SIG-M5 treated with dmso at 0.1 percent for 504 hours (cell line): ENCODE measurements at regions not wholly inside any gene's neighbourhood (a gene's known extent, or its start where the extent isn't known, plus 50 kb on each side); places are given as distances from the start of the nearest gene placed in this dataset.
A peak's percentile ranks its signal among the peaks of the same experiment; 100 is the strongest.

Experiments
- DNase-seq: peaks from one replicate; lab custom pipeline; 2025; ENCODE audit not compliant: unreplicated experiment; lab: John Stamatoyannopoulos, UW

DNA sequence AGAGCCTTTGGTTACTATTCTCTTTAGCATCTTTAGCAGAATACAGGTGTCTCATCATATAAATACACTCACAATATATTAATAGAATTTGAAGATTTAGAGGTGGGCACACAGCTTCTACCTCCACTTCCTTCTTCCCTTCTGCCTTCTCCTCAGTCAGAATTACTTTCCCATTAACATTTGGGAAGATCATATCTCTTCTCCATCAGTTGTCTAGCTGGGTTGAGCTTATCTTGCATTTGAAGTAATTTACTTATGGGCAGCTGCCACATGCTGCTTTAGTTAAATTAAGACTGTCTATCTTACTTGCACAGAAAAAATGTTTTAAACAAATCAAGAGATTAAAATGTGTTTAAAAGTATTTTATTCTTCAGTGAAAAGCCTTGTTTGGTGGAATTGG lies 110.1 kb upstream of the ASIC2 start:
- no peak for DNase-seq

DNA sequence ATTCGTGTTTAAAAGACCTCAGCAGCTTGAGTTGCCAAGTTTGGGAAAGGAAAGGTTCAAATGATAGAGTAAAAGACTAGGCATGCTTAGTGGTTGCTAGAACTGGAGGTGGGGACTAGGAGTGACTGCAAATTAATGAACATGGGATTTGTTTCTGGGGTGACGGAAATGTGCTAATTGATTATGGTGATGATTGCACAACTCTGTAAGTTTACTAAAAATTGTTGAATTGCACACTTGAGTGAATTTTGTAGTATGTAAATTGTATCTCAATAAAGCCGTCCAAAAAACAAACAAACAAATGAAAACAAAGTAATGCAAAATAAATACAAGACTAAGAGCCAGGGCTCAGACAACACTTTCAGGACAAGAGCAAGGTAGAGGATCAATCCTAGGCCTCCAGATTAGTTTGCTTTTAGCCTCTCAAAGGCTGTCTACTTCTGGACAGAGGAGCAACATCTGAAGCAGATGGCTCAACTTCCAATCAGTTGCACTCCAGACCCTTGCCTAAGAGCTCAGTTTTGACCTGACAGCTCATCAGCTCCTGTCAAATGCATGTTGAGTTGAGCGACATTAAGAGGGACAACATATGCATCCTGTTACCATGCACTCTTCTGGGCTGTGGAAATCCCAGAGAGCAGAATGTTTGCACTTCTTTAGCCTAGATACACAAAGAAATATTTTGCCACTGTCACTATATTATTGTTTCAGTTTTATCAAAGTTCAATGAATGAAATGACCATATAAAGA lies 111.2 kb upstream of the ASIC2 start:
- DNase-seq: no peak

DNA sequence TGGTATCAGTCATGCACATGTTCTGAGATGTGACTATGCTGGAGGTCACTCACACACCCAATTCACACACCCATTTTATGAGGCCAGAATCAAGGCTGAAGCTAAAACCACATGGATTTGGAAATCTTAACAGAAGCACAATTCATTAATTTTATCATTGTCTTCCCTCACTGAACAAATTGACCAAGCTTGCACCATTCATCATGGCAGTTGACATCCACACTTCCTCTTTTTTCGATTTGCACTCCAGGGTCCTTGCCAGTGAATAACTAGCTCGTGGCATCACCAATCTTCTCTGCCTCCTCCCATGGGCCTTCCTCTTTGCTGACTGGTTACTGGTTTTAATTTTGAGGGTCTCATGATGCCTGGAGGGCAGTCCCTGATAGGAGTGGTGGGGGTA lies 123.0 kb upstream of the ASIC2 start:
- DNase-seq: no peak

DNA sequence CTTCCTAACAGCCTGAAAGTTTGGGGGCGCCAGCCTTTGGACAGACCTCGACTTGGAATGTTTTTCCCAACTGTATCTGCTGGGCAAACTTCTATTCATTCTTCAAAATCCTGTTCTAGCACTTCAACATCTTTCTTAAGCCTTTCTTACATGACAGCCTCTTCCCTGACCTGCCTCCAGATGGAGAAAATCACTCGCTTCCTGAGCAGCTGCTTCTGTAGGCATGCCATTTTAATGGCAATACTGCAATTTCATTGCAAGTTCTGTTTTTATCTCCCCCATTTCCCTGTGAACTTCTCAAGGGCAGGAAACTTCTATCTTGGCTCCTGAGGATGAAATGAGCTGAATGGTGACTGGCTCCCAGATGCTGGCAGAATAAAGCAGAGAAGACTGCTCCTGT lies 128.8 kb upstream of the ASIC2 start:
- no peak for DNase-seq

DNA sequence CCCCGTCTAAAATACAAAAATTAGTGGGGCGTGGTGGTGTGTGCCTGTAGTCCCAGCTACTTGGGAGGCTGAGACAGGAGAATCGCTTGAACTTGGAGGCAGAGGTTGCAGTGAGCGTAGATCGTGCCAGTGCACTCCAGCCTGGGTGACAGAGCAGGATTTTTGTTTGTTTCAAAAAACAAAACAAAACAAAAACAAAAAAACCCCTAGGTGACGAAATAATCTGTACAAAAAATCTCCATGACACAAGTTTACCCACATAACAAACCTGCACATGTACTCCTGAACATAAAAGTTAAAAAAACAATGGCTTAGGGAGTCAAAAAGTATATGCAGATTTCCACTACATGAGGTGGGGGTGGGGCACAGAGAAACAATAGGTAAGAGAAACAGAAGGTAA lies 140.5 kb upstream of the ASIC2 start:
- DNase-seq: no peak

DNA sequence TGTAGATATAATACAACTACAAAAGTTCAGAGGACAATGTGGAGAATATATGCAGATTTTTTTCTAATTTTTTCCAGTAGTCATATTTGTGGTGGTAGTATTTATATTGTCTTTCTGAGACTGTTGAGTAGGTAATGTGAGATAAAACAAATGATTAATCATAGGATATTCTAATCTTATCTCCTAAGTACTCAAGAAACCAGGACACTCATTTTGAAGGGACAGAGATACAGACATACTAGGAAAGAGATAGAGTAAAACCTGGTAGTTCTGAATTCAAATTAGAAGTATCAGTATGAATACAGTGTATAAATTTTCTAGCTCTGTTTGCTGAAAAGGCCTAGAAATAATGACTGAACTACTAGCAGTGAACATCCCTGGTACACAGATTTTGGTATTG lies 141.7 kb upstream of the ASIC2 start:
- no peak for DNase-seq

DNA sequence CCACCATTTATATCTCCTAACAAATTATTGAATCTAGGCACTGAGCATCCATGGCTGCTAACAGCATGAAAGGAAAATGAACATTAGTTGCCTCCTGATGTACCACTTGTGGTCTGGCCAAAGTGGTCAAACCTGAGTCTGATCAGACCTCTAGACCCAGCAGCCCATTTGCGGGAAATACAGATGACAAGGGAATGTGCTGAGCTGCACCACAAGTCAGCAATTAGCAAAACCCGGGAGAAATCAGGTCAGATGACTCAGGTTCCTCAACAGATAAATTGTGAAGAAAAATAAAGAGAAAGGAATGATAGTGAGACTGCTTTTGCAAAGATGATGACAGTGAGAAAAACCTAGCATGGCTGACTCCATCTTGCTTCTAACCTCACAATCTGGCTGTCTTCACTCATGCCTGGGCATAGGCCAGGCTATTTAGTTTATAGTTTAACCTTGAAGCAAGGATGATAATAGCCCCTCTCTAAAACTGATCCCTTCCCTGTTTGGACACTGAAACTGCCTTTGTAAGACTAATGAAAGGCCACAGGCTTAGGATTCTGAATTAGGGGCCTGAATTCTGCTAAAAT lies 142.7 kb upstream of the ASIC2 start:
- DNase-seq: no peak

DNA sequence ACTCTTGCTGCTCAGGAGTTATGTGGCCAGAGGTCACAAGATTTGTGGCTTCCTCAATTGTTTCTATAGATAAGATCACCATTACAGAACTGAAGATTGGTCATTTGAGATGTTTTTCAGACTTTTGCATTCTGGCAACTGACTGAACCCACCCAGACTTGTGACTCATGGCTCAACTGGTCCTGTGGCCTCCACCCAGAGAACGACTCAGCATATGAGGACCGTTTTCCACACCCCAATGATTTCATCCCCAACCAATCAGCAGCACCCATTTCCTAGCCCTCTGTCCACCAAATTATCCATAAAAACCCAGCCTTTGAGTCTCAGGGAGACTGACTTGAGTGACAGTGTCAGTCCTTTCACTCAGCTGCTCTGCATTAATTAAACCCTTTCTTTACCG lies 143.2 kb upstream of the ASIC2 start:
- no peak for DNase-seq

DNA sequence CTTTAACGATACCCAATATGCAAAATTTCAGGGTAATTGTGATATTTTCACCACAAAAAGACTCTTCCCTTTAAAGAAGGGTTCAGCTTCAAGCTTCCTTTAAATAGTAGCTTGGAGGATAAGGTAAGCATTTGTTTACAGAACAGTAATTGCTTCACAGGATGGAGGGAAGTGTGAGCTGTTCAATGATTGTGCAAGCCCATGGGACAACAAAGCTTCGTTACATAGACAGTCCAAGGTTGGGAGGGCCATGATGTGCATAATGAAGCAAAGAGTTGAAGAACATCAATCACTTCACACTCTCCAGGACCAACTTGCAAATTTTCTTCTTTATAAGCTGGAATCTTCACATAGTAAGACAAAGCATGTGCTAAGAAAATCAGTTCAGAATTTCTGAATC lies 145.0 kb upstream of the ASIC2 start:
- peak; percentile 1 for DNase-seq

DNA sequence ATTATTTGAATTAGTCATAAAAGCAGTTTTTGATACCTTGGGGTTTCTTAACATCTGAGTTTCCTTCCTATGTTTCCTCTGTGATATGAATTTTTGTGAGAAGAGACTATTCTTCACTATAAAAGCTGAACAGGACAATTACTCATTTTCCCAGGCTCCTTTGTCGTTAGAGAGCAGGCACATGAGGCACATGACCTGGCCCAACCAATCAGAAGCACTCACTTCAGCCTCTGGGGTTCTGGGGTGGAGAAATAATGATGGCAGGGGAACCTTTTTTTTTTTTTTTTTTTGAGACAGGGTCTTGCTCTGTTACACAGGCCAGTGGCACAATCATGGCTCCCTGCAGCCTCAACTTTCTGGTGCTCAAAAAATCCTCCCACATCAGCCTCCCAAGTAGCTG lies 145.5 kb upstream of the ASIC2 start:
- no peak for DNase-seq

DNA sequence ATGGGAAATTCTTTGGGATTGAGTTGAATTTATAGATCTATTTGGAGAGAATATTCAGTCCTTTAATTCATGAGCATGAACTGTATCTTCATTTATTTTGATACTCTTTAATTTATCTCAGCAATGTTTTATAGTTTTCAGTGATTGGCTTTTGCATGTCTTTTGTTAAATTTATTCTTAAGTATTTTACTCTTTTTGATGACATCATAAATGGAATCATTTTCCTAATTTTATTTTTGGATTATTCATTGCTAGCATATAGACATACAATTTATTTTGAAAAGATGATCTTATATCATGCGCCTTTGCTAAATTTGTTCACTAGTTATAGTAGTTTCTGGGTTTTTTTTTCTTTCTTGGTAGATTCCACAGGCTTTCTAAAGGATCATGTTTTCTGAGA lies 149.2 kb upstream of the ASIC2 start:
- DNase-seq: no peak

DNA sequence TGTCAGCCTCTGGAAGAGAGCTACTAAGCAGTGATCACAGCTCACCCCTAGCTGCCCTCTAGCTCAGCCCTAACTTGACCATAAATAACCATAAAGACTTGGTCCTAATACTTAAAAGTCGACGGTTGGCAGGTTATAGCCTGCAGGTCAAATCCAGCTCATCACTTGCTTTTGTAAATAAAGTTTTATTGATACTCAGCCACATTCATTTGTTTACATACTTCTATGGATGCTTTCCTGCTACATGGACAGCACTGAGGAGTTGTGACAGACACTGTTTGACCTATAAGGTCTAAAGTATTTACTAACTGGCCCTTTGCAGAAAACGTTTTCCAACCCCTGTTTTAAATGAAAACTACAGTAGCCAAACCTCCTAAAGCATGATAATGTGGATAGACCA lies 151.6 kb upstream of the ASIC2 start:
- DNase-seq: no peak

DNA sequence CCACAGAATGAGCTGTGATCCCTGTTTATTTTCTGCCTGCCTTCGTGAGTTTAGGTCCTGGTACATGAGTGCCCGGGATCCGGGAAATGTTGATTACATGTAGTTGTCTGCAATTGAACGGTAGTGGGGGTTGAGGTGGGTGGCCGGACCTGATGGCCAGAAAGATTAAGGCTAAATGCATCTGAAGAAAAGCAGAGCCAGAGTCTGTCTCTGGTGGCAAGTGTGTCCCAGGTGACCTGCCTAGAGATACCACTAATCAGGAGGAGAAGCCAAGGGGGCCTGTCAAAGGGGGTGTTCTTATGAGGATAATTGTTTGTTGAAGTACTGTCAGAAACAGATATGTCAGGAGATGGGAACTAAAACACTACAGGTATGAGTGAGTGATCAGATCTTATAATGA lies 154.0 kb upstream of the ASIC2 start:
- no peak for DNase-seq

DNA sequence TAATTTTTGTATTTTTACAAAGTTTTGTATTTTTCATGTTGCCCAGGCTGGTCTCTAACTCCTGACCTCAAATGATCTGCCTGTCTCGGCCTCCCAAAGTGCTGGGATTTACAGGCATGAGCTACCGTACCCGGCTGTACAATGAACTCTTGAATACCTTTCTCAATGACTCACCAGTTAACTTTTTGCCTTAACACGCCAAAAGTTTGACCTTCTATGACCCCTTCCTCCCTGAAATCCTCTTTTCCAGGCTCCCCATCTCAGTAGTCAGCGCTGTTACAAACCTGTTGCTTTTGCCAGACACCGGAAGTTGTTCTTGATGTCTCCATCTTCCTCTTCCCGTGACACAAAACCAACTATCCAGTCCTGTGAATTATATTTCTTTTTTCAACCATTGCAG lies 158.1 kb upstream of the ASIC2 start:
- no peak for DNase-seq

DNA sequence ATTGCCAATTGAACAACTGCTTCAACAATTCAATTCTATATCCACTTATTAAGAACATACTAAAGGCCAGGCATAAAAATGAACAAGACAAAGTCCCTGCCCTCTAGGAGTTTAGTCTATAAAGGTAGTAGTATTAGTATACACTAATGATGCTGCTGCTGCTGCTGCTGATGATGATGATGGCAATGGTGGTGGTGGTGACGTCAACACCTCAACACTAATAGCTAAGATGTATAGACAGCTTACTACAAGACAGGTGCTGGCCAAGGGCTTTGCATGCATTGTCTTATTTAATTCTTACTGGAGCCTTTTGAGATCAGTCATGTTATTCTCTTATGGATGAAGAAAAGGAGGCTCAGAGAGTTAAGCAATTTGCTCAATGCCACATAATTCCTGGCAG lies 164.4 kb upstream of the ASIC2 start:
- DNase-seq: no peak

DNA sequence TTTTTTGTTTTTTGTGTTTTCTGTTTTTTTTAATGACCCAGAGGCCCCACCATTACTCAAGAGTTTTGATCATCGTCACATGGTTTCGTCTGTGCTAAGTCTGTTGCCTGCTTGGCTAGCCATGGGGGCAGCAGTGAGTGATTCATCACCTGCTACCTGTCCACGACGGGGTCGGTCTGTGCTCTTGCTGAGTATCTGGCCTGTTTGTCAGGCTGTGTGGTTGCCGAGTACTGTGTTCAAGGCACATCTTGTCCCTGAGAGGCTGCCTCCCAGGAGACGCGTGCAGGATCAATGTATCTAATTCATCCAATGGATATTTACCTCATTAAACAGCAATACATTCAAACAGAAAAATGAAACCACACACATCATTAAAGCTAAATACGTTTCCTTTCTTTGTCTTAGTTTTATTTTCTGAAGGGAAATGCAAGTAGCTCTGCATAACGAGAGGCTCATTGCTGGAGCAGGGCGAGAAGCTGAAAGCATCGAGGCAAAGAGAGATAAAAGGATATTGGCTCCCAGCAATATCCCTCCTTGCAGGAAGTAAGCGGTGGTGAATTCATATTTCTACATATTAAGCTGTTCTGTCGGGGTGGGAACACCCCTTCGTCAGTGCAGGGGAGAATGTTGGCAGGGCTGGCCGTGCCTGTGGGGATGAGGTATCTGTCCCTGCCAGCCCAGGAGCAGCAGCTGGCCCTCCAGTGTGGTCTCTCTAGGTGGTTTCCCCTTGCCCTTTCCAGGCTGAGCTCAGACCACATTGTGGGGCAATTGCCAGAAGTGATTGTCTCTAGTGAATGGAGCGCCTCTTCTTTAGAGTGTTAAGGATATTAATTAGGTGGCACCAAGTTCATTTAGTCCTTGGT lies 166.2 kb upstream of the ASIC2 start:
- no peak for DNase-seq

DNA sequence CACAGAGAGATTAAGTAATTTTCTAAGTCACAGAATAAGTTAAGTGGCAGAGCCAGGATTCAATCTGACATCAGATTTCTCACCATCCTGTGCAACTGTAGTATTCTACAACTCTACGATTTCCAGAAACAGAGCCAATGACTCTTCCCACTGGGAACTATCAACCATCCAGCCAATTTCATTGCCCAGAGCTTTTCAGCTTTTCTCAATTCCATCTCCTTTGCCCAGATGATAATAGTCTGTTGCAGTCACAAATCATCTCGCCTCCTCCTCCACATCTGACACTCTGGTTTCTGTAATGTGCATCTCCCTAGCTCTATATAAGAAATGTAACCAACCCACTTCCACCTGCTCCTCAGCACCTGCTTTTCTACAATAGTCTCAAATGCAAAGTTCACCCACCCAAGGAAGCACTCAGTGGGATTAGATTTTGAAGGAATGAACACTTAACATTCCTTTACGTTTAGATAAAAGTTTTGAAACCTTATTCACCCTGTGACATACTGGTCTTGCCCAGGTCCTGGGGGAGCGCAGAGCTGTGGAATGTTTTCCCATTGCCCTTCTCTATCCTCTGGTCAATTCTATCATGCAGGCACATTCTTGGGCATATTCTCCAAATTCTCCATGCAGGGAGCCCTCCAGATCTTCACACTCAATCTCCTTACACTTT lies 167.8 kb upstream of the ASIC2 start:
- DNase-seq: no peak

DNA sequence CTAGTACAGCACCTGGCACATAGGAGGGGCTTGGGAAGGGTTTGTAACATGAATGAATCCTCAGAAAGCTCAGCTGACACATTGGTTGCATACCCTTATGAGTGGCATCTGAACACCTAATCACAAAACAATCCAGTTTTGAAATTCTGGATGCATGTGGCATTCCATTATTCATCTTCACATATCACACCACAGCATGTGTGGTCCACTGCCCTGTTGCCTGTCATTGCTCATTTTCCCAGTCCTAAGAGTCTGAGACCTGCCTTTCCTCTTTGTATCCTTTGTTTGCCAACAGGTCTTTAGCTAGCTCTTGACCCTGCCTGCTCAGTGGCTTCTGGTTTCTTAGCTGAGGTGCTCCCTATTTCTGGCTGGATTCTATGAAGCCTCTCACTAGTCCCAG lies 170.8 kb upstream of the ASIC2 start:
- DNase-seq: no peak

DNA sequence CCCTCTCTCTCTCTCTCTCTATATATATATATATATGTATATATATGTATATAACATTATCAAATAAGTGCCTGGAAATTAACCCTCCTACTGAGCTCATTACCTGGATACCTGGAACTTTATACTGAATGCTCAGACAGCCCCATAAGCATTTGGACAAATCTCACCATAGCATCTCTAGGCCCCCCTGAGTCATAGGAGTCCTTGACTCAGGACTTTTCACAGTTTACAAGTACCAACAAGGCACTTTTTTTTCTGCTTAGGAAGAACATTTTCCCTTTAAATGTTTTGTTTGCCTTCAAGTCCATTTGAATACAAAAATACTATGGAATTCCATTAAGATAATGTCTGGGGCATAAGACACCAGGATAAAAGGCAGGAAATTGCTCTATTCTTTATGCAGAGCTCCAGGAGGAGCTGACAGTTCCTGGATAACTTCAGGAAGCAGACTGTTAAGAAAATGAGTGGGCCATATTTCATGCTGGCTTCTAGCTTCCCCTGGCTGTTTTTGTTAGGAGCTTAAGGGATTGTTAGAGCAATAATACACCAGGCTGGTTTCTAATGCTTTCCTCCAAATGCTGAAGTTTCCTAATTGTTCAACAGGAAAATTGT lies 171.7 kb upstream of the ASIC2 start:
- no peak for DNase-seq

DNA sequence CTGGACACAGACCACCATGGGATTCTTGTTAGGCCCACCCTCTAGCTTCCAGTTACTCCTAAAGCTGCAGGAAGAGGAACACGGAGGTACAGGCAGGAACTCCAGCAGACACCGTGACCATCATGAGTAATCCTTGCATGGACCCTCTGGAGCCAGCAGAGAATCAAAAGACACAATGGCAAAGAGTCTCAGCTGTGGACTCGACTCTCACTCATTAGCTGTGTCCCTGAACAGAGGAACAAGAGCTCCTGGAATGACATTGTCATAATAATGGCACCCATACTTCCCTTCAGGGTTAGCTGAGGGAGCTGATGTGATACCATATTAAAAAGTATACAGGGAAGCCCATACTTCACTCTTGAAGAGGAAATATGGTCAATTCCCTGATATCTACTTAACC lies 176.3 kb upstream of the ASIC2 start:
- DNase-seq: no peak

DNA sequence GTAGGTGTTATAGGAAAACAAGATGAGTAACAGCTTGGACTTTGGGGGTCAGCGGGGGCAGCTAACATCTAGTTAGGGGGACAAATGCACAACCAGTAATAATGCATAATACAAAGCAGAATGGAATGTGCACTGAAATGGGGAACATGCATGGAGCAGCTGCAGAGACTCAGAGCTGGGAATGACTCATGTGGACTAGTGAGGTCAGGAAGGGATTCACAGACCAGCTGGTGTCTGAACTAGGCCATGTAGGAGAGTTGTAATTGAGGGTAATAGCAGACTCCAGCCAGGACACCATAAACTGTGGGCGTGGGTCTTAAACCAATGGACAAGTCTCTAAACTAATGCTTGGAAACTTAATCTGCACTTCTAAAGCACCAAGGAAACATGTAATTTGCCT lies 176.8 kb upstream of the ASIC2 start:
- no peak for DNase-seq
